Retina (tissue), 1 donor: ENCODE measurements at regions not wholly inside any gene's neighbourhood (a gene's known extent, or its start where the extent isn't known, plus 50 kb on each side); places are given as distances from the start of the nearest gene placed in this dataset.

Source experiments
- DNase-seq: peaks from one replicate; pipeline ENCODE4 v3.0.0-alpha.2; 2016

DNA sequence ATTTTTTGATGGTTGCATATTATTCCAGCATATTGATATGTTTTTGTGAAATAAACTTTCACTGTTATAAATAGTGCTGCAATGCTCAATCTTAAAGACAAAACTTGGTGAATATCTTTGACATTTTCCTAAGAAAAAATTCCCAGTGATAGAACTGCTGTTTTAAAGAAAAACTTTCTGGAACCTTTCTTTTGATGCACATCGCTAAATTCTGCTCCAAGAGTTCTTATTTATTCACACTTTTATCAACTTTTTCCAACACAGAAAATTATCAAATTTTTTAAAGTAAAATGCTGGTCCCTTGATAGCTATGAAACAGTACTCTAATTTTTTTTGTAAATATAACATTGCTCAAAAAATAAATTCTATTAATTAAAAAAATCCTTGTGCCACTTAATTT, 196.6 kb downstream of the HS3ST3A1 start:
- no peak for DNase-seq

DNA sequence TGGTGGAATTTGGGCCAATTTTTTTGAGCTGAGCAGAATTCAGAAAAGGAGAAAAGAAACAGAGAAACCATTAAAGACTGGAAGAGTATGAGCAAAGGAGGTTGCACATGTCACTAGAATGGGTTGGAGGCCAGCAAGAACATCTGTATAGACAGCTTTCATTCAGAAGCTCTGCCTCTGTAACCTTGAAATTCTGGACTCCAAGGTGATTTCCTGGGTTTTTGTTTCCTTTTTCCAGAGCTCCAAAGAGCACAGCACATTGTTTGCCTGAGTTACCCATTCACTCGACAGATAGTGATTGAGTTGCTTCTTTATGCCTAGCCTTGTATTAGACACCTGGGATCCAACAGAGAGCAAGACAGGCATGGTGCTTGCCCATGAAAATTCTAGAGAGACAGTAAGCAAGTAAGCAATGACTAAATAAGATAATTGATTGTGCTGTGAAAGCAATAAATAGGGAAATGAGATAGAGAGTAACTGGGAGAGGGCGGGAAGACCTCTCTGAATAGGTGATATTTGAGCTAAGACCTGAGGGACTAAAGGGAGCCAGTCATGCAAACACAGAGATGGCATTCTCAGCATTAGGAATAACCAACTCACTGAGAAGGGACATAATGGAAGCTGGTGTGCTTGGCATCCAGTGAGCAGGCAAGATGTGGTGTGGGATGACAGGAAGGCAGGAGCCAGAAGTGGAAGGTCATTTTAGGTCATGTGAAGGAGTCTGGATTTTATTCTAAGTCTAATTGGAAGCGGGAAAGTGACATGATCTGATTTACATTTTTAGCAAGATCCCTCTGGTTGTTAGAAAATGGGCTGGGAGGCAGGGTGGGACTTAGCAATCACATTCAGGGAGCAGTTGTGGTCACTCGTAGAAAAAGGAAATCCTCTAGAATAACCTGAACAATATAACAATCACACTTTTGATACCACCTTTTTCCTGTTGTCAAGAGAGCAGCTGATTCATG, 197.5 kb downstream of the HS3ST3A1 start:
- DNase-seq, result peak; percentile 26

DNA sequence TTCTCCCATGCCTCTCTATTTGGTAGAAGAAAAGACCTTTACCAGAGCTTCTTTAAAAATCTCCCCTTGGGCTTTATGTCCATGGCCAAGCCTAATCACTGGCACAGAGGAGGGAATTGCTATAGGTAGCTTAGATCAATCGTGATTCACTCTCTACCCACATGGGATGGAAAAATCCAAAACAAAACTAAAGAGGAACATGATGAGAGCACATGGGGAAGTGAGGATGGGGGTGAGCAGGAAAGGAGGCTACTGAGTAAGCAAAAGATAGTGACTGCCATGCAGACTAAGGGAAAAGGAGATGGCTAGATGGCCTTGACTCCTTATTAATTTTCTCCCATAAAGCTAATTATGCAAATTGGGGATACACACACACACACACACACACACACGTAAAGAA, 201.2 kb downstream of the HS3ST3A1 start:
- no peak for DNase-seq

GRCh38 chr17:13398853-13399252, 202.9 kb downstream of the HS3ST3A1 start:
- DNase-seq, result peak; percentile 36

GRCh38 chr17:13398091-13398490, 203.6 kb downstream of the HS3ST3A1 start:
- DNase-seq, result no peak

DNA sequence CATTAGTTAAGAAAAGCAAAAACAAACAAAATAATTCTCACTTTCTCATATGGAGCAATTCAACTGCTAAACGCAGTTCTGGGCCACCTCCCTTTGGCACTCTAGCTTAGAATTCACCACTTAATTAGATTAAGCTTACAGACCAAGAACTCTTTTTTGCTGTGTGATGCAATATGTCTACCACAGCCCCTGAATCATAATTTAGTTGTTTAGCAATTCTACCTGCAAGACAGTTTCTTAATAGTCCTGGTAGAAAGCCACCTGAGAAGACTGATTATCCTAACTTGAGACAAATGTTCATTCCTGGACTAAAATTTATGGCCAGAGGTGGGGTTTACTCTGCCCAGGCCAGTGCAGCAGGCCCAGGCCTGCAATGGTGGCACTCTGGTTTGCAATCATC, 205.9 kb downstream of the HS3ST3A1 start:
- DNase-seq, result no peak

DNA sequence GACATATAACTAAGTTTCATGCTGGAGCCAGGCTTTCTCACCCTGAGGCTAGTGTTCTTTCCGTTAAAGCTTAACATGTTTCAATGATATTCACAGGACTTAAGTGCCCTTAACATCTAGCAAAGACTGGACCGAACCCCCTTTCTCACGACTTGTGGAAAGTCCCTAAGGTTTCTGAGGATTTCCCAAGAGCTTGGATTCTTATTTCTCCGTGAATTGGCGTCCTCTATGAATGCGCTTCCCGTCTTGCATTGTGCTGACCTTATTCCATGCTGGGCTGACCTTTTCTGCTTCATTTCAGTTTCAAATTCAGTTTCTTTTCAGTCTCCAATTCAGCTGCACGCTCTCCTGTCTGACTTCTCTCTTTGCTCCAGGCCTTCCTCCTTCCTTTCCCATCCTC, 206.4 kb downstream of the HS3ST3A1 start:
- DNase-seq, result peak; percentile 36

- DNase-seq, result no peak
Measured at GRCh38 chr17:13393841-13394710, 207.7 kb downstream of the HS3ST3A1 start.

DNA sequence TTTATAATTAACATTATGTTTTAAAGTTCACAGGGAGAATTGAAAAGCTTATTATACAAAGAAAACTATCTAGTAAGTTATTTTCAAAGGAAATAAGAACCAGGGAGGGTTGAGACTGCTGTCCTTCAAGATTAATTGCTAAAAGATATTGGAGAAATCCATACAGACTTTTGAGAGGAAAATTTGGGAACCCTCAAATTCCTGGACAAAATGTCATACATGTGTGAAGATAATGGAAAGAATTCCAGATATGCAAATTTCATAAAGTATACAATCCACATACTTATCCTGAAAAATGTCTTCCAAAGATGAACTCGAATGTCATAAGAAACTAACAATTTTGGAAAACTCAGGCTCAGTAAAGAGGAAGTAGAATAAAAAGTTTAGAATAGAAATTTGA, 213.8 kb downstream of the HS3ST3A1 start:
- no peak for DNase-seq

GRCh38 chr17:13387236-13387635, 214.5 kb downstream of the HS3ST3A1 start:
- DNase-seq, result no peak

DNA sequence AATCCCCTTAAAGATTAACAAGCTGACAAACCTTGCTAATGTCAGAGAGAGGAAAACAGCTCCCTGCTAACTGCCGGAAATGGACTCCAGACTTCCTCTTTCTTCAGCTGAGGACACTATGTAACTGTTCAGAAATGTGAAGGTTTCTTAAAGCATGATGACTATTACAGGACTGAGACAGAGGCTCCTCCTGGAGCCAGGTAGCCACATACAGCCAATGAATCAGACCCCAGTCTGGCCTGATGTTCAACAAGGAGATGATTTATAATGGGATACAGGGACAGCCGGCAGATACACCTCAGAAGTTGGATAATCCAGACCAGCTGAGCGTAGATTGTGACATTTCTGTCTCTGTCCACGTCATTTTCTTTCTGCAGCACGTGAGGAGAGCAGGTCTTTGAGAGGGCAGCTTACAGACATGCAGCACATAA, 216.2 kb downstream of the HS3ST3A1 start:
- no peak for DNase-seq

GRCh38 chr17:13384626-13385025, 217.1 kb downstream of the HS3ST3A1 start:
- DNase-seq, result no peak

DNA sequence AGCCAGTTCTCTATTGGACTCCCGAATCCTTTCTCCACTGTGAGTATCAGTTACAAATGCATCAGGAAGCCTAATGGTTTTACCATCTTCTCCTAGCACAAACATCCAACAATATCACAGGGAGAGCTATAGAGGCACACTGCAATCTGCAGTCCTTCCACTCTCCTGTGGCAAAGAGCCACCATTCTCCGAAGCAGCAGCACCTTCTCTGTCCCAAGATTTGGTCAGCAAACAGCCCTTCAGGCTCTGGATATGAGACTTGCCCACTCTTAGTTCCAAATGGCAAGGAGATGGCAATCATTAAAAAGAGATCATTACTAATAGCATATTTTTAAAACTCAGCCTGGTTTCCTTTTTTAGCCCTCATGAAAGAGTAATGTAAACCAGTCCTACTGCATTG, 223.4 kb downstream of the HS3ST3A1 start:
- no peak for DNase-seq

GRCh38 chr17:13374203-13375143, 227.3 kb downstream of the HS3ST3A1 start:
- peak; percentile 45 for DNase-seq

GRCh38 chr17:13372432-13372831, 229.3 kb downstream of the HS3ST3A1 start:
- DNase-seq, result no peak

DNA sequence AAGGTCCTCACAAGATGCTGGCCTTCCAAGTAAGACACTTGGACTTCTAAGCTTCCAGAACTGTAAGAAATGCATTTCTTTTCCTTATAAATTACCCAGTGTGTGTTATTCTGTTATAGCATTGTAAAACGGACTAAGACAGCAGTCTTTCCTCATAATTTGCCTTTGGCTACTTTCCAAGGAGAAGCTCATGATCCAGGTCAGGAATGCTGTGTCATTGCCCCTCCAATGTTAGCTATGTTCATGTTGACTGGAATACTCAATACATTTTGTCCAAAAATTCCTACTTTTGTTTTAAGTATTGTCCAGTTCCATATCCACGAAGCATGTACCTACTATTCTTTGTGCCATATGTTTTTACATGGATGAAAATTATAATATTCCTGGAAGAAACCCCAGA, 234.6 kb downstream of the HS3ST3A1 start:
- DNase-seq, result no peak

GRCh38 chr17:13365331-13365730, 236.4 kb downstream of the HS3ST3A1 start:
- no peak for DNase-seq

DNA sequence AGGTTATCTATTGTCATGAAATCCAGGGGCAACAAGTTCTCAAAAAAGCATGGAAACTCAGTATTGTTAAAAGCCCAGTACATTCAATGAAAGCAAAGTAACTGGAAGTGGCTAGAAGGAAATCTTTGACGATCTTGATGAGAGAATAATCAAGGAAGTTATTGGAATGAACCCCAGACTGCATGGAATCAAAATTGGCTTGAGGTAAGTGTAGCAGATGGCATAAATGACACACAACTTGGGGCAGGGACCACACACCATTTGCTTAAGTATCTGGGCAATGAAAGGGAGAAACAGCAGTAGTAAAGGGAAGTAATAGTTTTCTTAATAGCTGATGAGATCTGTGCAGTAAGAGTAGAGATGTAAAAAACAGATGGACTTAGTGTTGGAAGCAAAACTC, 238.0 kb downstream of the HS3ST3A1 start:
- no peak for DNase-seq

GRCh38 chr17:13362341-13363122, 239.2 kb downstream of the HS3ST3A1 start:
- no peak for DNase-seq

GRCh38 chr17:13359774-13360173, 242.0 kb downstream of the HS3ST3A1 start:
- no peak for DNase-seq

GRCh38 chr17:13355054-13355453, 246.7 kb downstream of the HS3ST3A1 start:
- no peak for DNase-seq

- peak; percentile 12 for DNase-seq
Measured at GRCh38 chr17:13353590-13353989, 248.1 kb downstream of the HS3ST3A1 start.
